Mucosa of descending colon (tissue), 3 donors: ENCODE measurements at regions not wholly inside any gene's neighbourhood (a gene's known extent, or its start where the extent isn't known, plus 50 kb on each side); places are given as distances from the start of the nearest gene placed in this dataset.

ENCODE experiments used
- ATAC-seq: fragments of 200-7000 bp; cut with Tn5 transposase; one replicate; pipeline ENCODE4 v1.9.1; 2020; ENCODE audit warnings: mild to moderate bottlenecking, moderate library complexity
- DNase-seq, 3 donors: peaks; one replicate each; pipeline ENCODE4 v3.0.0-alpha.2; 2020
- H3K36me3 ChIP-seq: fragments of 200-600 bp; one replicate; pipeline ENCODE4 v1.8.0; 2021; ENCODE audit warnings: low read depth, mild to moderate bottlenecking
- H3K4me1 ChIP-seq: fragments of 200-600 bp; one replicate; pipeline ENCODE4 v1.8.0; 2021; ENCODE audit warnings: low read depth, mild to moderate bottlenecking
- H3K4me3 ChIP-seq: fragments of 200-600 bp; one replicate; pipeline ENCODE4 v1.8.0; 2021; ENCODE audit warnings: mild to moderate bottlenecking
- H3K9me3 ChIP-seq: fragments of 200-600 bp; one replicate; pipeline ENCODE4 v1.8.0; 2021; ENCODE audit warnings: mild to moderate bottlenecking
- intact Hi-C, 2 donors: fragments of 100-400 bp; cut with DNase I in 1 of 2; cut with micrococcal nuclease in 1 of 2; formaldehyde crosslinking; loops; one replicate each; pipeline versions ENCODE4 v1.11.0 to v1.11.1; 2022; cut with DNase I, micrococcal nuclease
- TF ChIP-seq, protein P1 (sequence below): fragments of 200-600 bp; IDR thresholded peaks from one replicate; pipeline ENCODE4 v1.8.0; 2022; ENCODE audit warnings: antibody characterized with exemption, mild to moderate bottlenecking
- donor health status: DM: no; HTN: no; CAD: no; lungs with moderate emphysema.
- donor health status: DM: no; HTN: no; CAD: no.
- donor health status: DM: no; HTN: yes; CAD: no.

DNA sequence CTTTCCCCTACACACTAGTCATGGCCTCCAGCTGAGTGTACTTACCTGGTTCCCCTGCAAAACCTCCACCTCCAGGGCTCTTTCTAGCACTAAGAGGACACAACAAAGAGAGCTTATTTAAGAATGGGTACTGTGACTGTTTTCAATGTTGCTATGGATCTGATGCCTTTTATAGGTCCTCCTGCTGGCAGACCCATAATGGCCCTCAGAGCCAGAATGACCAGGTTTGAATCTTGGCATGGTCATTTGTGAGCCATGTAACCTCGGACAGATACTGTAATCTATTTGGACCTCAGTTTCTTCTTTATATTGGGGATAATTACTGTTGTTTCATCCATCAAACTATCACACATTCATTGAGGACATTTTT is 137.6 kb upstream of the USP24 start:
- DNase-seq (no peak), ATAC-seq (no peak)
- Histone ChIP-seq H3K4me1 (no peaks in the 10 kb centered on the region), H3K4me3 (no peak overlapping the region), H3K9me3 (no peaks in the 10 kb centered on the region), H3K36me3 (no peaks in the 10 kb centered on the region)
- TF ChIP-seq, protein P1, sequence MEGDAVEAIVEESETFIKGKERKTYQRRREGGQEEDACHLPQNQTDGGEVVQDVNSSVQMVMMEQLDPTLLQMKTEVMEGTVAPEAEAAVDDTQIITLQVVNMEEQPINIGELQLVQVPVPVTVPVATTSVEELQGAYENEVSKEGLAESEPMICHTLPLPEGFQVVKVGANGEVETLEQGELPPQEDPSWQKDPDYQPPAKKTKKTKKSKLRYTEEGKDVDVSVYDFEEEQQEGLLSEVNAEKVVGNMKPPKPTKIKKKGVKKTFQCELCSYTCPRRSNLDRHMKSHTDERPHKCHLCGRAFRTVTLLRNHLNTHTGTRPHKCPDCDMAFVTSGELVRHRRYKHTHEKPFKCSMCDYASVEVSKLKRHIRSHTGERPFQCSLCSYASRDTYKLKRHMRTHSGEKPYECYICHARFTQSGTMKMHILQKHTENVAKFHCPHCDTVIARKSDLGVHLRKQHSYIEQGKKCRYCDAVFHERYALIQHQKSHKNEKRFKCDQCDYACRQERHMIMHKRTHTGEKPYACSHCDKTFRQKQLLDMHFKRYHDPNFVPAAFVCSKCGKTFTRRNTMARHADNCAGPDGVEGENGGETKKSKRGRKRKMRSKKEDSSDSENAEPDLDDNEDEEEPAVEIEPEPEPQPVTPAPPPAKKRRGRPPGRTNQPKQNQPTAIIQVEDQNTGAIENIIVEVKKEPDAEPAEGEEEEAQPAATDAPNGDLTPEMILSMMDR, result no peak
- intact Hi-C loops, result no loop called here

DNA sequence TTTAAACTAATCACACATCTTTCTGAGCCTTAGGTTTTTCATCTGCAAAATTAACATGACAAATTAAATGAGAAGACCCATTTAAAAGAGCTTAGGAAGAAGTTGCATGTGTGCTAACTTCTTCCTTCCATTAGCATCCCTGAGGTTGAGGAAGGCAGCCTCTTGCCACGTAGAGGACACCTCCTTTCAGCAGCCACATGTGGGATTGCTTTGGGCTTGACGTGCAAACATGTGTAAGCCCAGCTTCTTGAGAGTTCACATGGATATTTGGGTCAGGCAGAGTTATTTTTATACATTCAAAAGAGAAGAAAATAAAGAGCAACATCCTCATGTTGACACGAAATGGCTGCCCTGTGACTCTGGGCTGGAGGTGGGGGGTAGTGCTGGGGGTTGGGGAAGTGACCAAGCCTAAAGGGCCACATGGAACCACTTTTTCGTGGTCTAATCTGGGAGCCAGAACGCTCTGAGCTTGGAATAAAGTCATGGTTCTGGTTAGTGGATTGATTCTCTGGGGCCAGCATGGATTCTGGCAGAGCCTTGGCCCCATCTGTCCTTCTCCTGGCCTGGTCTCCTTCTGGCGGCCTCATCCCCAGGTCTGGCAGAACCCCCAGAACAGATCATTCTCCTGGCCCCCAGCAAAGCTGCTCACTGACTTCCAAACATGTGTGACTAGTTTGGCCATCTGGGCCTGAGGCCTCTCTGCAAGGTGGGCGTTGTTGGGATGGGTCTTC is 137.1 kb upstream of the USP24 start:
- H3K9me3 ChIP-seq, result no peaks in the 10 kb centered on the region
- DNase-seq (no peak), ATAC-seq (no peak)
- intact Hi-C loops, result no loop called here
- H3K36me3 ChIP-seq, result no peaks in the 10 kb centered on the region
- H3K4me3 ChIP-seq, result no peak overlapping the region
- no peaks in the 10 kb centered on the region for H3K4me1 ChIP-seq
- TF ChIP-seq, protein P1, result no peak

DNA sequence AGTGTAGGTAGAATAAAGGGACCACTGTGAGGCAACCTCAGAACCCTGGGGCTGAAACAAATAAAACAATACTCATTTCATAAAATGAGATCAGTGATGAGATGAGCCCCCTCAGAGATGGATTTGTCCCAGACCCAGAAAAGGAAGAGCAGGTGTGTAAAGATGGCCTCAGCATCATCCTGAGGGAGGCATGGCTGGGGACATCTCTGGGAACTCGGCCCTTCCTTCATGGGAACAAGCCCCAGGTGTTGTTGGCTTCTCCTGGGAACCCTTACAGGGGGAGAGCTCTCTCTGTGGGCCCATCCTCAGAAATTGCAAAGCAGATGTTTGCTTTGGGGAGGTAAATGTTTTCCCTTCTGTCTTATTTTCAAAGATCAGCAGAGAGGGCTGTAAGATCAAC is 133.2 kb upstream of the USP24 start:
- DNase-seq (no peak), ATAC-seq (no peak)
- no peak overlapping the region for H3K4me3 ChIP-seq
- no peaks in the 10 kb centered on the region for H3K9me3 ChIP-seq
- H3K4me1 ChIP-seq, result no peaks in the 10 kb centered on the region
- H3K36me3 ChIP-seq, result no peaks in the 10 kb centered on the region
- intact Hi-C loops, result no loop called here
- TF ChIP-seq, protein P1, result no peak

- DNase-seq (no peak), ATAC-seq (no peak)
- TF ChIP-seq, protein P1, result no peak
- no peaks in the 10 kb centered on the region for H3K36me3 ChIP-seq
- intact Hi-C loops, result no loop called here
- no peak overlapping the region for H3K4me3 ChIP-seq
- no peaks in the 10 kb centered on the region for H3K9me3 ChIP-seq
- H3K4me1 ChIP-seq, result no peaks in the 10 kb centered on the region
These were observed 132.7 kb upstream of the USP24 start for GRCh38 chr1:55347866-55348265.

GRCh38 chr1:55347041-55347440 is 131.9 kb upstream of the USP24 start:
- no peak overlapping the region for H3K4me3 ChIP-seq
- DNase-seq, result no peak
- no peaks in the 10 kb centered on the region for H3K4me1 ChIP-seq
- intact Hi-C loops, result no loop called here
- ATAC-seq, result no peak
- TF ChIP-seq, protein P1, result no peak
- H3K9me3 ChIP-seq, result no peaks in the 10 kb centered on the region
- H3K36me3 ChIP-seq, result no peaks in the 10 kb centered on the region

DNA sequence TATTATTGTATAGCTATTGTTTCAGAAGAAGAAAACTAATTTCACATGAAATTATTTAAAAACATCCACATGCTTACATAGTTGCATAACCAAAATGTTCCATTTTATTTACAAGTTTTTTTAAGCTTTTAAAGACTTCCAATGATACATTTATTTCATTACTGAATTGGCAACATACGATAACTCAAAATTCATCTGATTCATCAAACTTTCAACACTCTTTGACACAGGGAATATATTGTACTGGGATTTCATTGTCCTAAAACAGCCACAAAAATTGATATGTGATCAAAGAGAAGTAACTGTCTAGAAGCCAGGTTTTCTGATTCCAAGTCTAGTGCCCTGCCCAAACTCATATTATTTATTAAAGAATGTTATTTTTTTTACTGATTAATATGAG is 131.4 kb upstream of the USP24 start:
- Histone ChIP-seq H3K36me3 (no peaks in the 10 kb centered on the region), H3K9me3 (no peaks in the 10 kb centered on the region), H3K4me3 (no peak overlapping the region), H3K4me1 (no peaks in the 10 kb centered on the region)
- ATAC-seq, result no peak
- intact Hi-C loops, result no loop called here
- DNase-seq, result no peak
- TF ChIP-seq, protein P1, result no peak
